ENCODE measurements at regions not wholly inside any gene's neighbourhood (a gene's known extent, or its start where the extent isn't known, plus 50 kb on each side); places are given as distances from the start of the nearest gene placed in this dataset.
A peak's percentile ranks its signal among the peaks of the same experiment; 100 is the strongest.

GRCh38 chr4:4667622-4668081 is 125.8 kb upstream of the STX18 start:
- ATAC-seq (ENCODE audit: low FRiP score), result no peak
- intact Hi-C loops (cut with DNase I), result no loop called here

GRCh38 chr4:4666693-4667621 is 125.1 kb upstream of the STX18 start:
- Histone ChIP-seq H3K4me1 (ENCODE audit: control insufficient read depth in 1 of 2, insufficient read depth in 2 of 2, low read length in 2 of 2) (no peaks in the 10 kb centered on the region), H3K4me3 (ENCODE audit: low read length in 2 of 2) (no peak overlapping the region), H3K9me3 (ENCODE audit: control insufficient read depth, low read length) (no peaks in the 10 kb centered on the region), H3K27ac (ENCODE audit: low read depth in 1 of 2, low read length in 2 of 2) (no peak overlapping the region), H3K36me3 (ENCODE audit: control insufficient read depth in 1 of 2, insufficient read depth in 2 of 2, low read length in 1 of 2) (no peaks in the 10 kb centered on the region), H3K27me3 (ENCODE audit: control insufficient read depth in 1 of 2, insufficient read depth in 2 of 2, low read length in 1 of 2) (no peaks in the 10 kb centered on the region)
- DNase-seq (no peak), ATAC-seq (ENCODE audit: low FRiP score) (no peak)
- intact Hi-C loops (cut with DNase I), result no loop called here
- WGBS, 2 donors, result 25 to 31% methylated on average over 14 of the region's 14 CpGs

More at GRCh38 chr4:4667622-4668081, 125.8 kb upstream of the STX18 start:
- WGBS, 2 donors, result 46 to 58% methylated on average over 14 of the region's 14 CpGs
- Histone ChIP-seq H3K4me3 (ENCODE audit: low read length in 2 of 2) (no peak overlapping the region), H3K36me3 (ENCODE audit: control insufficient read depth in 1 of 2, insufficient read depth in 2 of 2, low read length in 1 of 2) (no peaks in the 10 kb centered on the region), H3K9me3 (ENCODE audit: control insufficient read depth, low read length) (no peaks in the 10 kb centered on the region), H3K27ac (ENCODE audit: low read depth in 1 of 2, low read length in 2 of 2) (no peak overlapping the region), H3K4me1 (ENCODE audit: control insufficient read depth in 1 of 2, insufficient read depth in 2 of 2, low read length in 2 of 2) (no peaks in the 10 kb centered on the region), H3K27me3 (ENCODE audit: control insufficient read depth in 1 of 2, insufficient read depth in 2 of 2, low read length in 1 of 2) (no peaks in the 10 kb centered on the region)
- no peak for DNase-seq

- intact Hi-C loops (cut with DNase I), result no loop called here
- Histone ChIP-seq H3K36me3 (ENCODE audit: control insufficient read depth in 1 of 2, insufficient read depth in 2 of 2, low read length in 1 of 2) (no peaks in the 10 kb centered on the region), H3K27ac (ENCODE audit: low read depth in 1 of 2, low read length in 2 of 2) (no peak overlapping the region), H3K4me3 (ENCODE audit: low read length in 2 of 2) (no peak overlapping the region), H3K27me3 (ENCODE audit: control insufficient read depth in 1 of 2, insufficient read depth in 2 of 2, low read length in 1 of 2) (no peaks in the 10 kb centered on the region), H3K9me3 (ENCODE audit: control insufficient read depth, low read length) (no peaks in the 10 kb centered on the region), H3K4me1 (ENCODE audit: control insufficient read depth in 1 of 2, insufficient read depth in 2 of 2, low read length in 2 of 2) (no peaks in the 10 kb centered on the region)
- 98% methylated on average over 7 of the region's 7 CpGs for WGBS, 2 donors
- ATAC-seq (ENCODE audit: low FRiP score), result no peak
- no peak for DNase-seq
Observed at GRCh38 chr4:4666187-4666586, 124.3 kb upstream of the STX18 start.

DNA sequence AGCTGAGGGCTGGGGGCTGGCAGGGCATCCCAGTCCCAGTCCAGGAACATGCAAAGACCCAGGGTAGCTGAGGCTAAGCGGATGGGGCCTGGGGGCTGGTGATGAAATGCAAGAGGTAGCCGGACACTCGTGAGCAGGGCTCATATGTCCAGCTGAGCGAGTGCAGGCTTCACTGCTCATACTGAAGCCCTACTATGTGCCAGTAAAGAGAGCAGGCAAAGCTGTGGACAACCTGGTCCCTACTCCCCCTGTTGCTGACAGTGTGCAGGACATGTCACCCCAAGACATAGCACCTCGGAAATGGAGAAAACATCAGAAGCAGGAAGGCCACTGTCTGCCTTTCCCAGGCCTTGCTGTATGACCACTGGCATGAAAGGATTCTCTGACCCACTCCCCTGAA is 122.4 kb upstream of the STX18 start:
- DNase-seq, result no peak
- Histone ChIP-seq H3K4me1 (ENCODE audit: control insufficient read depth in 1 of 2, insufficient read depth in 2 of 2, low read length in 2 of 2) (no peaks in the 10 kb centered on the region), H3K4me3 (ENCODE audit: low read length in 2 of 2) (no peak overlapping the region), H3K9me3 (ENCODE audit: control insufficient read depth, low read length) (no peaks in the 10 kb centered on the region), H3K27me3 (ENCODE audit: control insufficient read depth in 1 of 2, insufficient read depth in 2 of 2, low read length in 1 of 2) (no peaks in the 10 kb centered on the region), H3K36me3 (ENCODE audit: control insufficient read depth in 1 of 2, insufficient read depth in 2 of 2, low read length in 1 of 2) (no peaks in the 10 kb centered on the region), H3K27ac (ENCODE audit: low read depth in 1 of 2, low read length in 2 of 2) (no peak overlapping the region)
- WGBS, 2 donors, result 95 to 97% methylated on average over 5 of the region's 5 CpGs
- no peak for ATAC-seq (ENCODE audit: low FRiP score)
- intact Hi-C loops (cut with DNase I), result no loop called here

GRCh38 chr4:4663028-4663427 is 121.2 kb upstream of the STX18 start:
- no peaks in the 10 kb centered on the region for H3K4me1 ChIP-seq (ENCODE audit: control insufficient read depth in 1 of 2, insufficient read depth in 2 of 2, low read length in 2 of 2)
- WGBS, 2 donors, result 29 to 30% methylated on average over 10 of the region's 10 CpGs
- H3K27ac ChIP-seq (ENCODE audit: low read depth in 1 of 2, low read length in 2 of 2), result no peak overlapping the region
- ATAC-seq (ENCODE audit: low FRiP score) (no peak), DNase-seq (no peak)
- intact Hi-C loops (cut with DNase I), result no loop called here
- no peaks in the 10 kb centered on the region for H3K9me3 ChIP-seq (ENCODE audit: control insufficient read depth, low read length)
- no peaks in the 10 kb centered on the region for H3K27me3 ChIP-seq (ENCODE audit: control insufficient read depth in 1 of 2, insufficient read depth in 2 of 2, low read length in 1 of 2)
- no peak overlapping the region for H3K4me3 ChIP-seq (ENCODE audit: low read length in 2 of 2)
- no peaks in the 10 kb centered on the region for H3K36me3 ChIP-seq (ENCODE audit: control insufficient read depth in 1 of 2, insufficient read depth in 2 of 2, low read length in 1 of 2)

- H3K4me3 ChIP-seq (ENCODE audit: low read length in 2 of 2), result no peak overlapping the region
- WGBS, 2 donors, result 54 to 59% methylated on average over 2 of the region's 2 CpGs
- ATAC-seq (ENCODE audit: low FRiP score) (no peak), DNase-seq (no peak)
- no peaks in the 10 kb centered on the region for H3K36me3 ChIP-seq (ENCODE audit: control insufficient read depth in 1 of 2, insufficient read depth in 2 of 2, low read length in 1 of 2)
- H3K4me1 ChIP-seq (ENCODE audit: control insufficient read depth in 1 of 2, insufficient read depth in 2 of 2, low read length in 2 of 2), result no peaks in the 10 kb centered on the region
- no peaks in the 10 kb centered on the region for H3K27me3 ChIP-seq (ENCODE audit: control insufficient read depth in 1 of 2, insufficient read depth in 2 of 2, low read length in 1 of 2)
- intact Hi-C loops (cut with DNase I), result no loop called here
- no peak overlapping the region for H3K27ac ChIP-seq (ENCODE audit: low read depth in 1 of 2, low read length in 2 of 2)
- peaks cover 2% of the 10 kb centered on the region for H3K9me3 ChIP-seq (ENCODE audit: control insufficient read depth, low read length)
Observed at GRCh38 chr4:4662230-4662629, 120.4 kb upstream of the STX18 start.

GRCh38 chr4:4659871-4660651 is 118.2 kb upstream of the STX18 start:
- no peaks in the 10 kb centered on the region for H3K36me3 ChIP-seq (ENCODE audit: control insufficient read depth in 1 of 2, insufficient read depth in 2 of 2, low read length in 1 of 2)
- H3K27me3 ChIP-seq (ENCODE audit: control insufficient read depth in 1 of 2, insufficient read depth in 2 of 2, low read length in 1 of 2), result no peaks in the 10 kb centered on the region
- intact Hi-C loops (cut with DNase I), result no loop called here
- H3K9me3 ChIP-seq (ENCODE audit: control insufficient read depth, low read length), result peaks cover 2% of the 10 kb centered on the region
- H3K27ac ChIP-seq (ENCODE audit: low read depth in 1 of 2, low read length in 2 of 2), result no peak overlapping the region
- no peak overlapping the region for H3K4me3 ChIP-seq (ENCODE audit: low read length in 2 of 2)
- DNase-seq (peak in 1 of 2 donors; percentile 59), ATAC-seq (ENCODE audit: low FRiP score) (no peak)
- no peaks in the 10 kb centered on the region for H3K4me1 ChIP-seq (ENCODE audit: control insufficient read depth in 1 of 2, insufficient read depth in 2 of 2, low read length in 2 of 2)
- 78 to 82% methylated on average over 11 of the region's 11 CpGs for WGBS, 2 donors

GRCh38 chr4:4658052-4658451 is 116.2 kb upstream of the STX18 start:
- Histone ChIP-seq H3K27me3 (ENCODE audit: control insufficient read depth in 1 of 2, insufficient read depth in 2 of 2, low read length in 1 of 2) (no peaks in the 10 kb centered on the region), H3K9me3 (ENCODE audit: control insufficient read depth, low read length) (peaks cover 2% of the 10 kb centered on the region), H3K4me1 (ENCODE audit: control insufficient read depth in 1 of 2, insufficient read depth in 2 of 2, low read length in 2 of 2) (no peaks in the 10 kb centered on the region), H3K36me3 (ENCODE audit: control insufficient read depth in 1 of 2, insufficient read depth in 2 of 2, low read length in 1 of 2) (no peaks in the 10 kb centered on the region), H3K27ac (ENCODE audit: low read depth in 1 of 2, low read length in 2 of 2) (no peak overlapping the region), H3K4me3 (ENCODE audit: low read length in 2 of 2) (no peak overlapping the region)
- WGBS, 2 donors, result 84 to 92% methylated on average over 2 of the region's 2 CpGs
- ATAC-seq (ENCODE audit: low FRiP score) (no peak), DNase-seq (no peak)
- intact Hi-C loops (cut with DNase I), result no loop called here
